ENCODE measurements at regions not wholly inside any gene's neighbourhood (a gene's known extent, or its start where the extent isn't known, plus 50 kb on each side); places are given as distances from the start of the nearest gene placed in this dataset.
"Not testable (repeated sequence)": the region's sequence is repeated elsewhere in the genome, so short reads cannot be mapped to it uniquely, and the experiment has no call there.

DNA sequence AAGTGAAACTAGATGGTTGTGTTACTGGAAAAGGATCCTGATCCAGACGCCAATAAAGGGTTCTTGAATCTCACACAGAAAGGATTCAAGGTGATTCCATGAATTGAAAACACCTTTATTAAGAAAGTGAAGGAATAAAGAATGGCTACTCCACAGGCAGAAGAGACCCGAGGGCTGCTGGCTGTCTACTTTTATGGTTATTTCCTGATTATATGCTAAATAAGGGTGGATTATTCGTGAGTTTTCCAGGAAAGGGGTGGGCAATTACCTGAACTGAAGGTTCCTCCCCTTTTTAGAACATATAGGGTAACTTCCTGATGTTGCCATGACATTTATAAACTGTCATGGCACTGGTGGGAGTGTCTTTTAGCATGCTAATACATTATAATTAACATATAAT is 50.9 kb upstream of the WARS2 start:
- Histone ChIP-seq H3K27me3 (ENCODE audit: control insufficient read depth, insufficient read depth, low read length) (no peaks in the 10 kb centered on the region), H3K27ac (ENCODE audit: low read length) (no peak overlapping the region), H3K4me3 (ENCODE audit: low read length) (no peak overlapping the region), H3K9me3 (ENCODE audit: control insufficient read depth, low read depth, low read length) (peaks cover 4% of the 10 kb centered on the region), H3K36me3 (ENCODE audit: control insufficient read depth, insufficient read depth, low read length) (no peaks in the 10 kb centered on the region), H3K4me1 (ENCODE audit: control insufficient read depth, insufficient read depth, low read length) (no peaks in the 10 kb centered on the region)
- no peak for DNase-seq
- WGBS (ENCODE audit: insufficient coverage, low lambda C conversion rate), result no CpG with 5 or more reads among the region's 3 CpGs

DNA sequence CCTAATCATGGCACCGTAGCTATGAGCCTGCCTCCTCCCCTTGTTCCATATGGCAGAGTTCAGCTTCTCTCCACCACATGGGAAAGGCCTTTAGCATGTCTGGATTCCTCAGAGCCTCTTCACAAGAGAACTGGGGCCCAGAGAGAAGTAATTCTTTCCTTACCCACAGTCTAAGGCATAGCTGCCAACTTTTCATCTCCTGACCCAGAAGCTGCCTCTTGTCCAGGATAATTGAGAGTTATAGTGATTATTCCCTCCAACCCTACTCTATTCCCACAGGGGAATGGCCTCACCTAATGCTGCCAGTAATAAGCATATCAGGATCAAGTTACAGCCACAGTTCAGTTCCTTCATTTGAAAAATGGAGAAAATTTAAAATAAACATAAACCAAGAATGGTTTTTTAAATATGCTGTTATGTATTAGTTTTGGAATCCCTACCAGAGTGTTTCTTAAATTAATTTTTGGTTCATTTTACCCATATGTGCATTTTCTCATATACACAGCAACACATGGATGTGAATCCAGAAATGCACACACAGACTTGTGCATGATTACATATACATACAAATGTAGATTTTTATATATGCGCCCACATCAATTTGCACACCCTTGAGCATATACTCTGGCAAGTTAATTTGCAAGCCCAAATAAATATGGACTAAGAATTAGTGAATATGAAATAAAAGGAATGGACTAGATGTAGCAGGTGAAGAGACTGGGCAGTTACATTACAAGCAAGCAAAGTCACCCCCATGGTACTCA is 63.9 kb upstream of the WARS2 start:
- H3K4me3 ChIP-seq (ENCODE audit: low read length), result no peak overlapping the region
- H3K27ac ChIP-seq (ENCODE audit: low read length), result no peak overlapping the region
- no peaks in the 10 kb centered on the region for H3K36me3 ChIP-seq (ENCODE audit: control insufficient read depth, insufficient read depth, low read length)
- H3K4me1 ChIP-seq (ENCODE audit: control insufficient read depth, insufficient read depth, low read length), result no peaks in the 10 kb centered on the region
- DNase-seq, result no peak
- no peaks in the 10 kb centered on the region for H3K27me3 ChIP-seq (ENCODE audit: control insufficient read depth, insufficient read depth, low read length)
- H3K9me3 ChIP-seq (ENCODE audit: control insufficient read depth, low read depth, low read length), result peaks cover 4% of the 10 kb centered on the region
- no CpG with 5 or more reads among the region's 2 CpGs for WGBS (ENCODE audit: insufficient coverage, low lambda C conversion rate)

DNA sequence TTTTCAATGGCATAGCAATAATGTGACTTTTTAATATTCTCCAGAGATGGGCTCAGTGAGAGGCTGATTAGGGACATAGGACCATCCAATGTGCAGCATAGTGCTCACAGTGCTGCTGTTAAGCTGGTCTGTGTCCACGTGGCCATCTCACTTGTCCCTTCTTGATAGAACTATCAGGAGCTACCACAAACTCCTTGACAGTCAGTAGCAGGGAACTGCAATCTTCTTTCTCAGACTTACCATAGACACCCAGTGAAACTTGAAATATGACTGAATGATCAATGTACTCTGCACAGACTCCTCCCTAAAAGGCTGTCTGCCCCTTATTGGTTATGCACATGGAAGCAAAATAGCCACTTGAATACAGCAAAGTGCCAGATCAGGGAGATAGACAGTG is 64.5 kb upstream of the WARS2 start:
- no CpG with 5 or more reads among the region's 1 CpG for WGBS (ENCODE audit: insufficient coverage, low lambda C conversion rate)
- no peaks in the 10 kb centered on the region for H3K36me3 ChIP-seq (ENCODE audit: control insufficient read depth, insufficient read depth, low read length)
- H3K4me1 ChIP-seq (ENCODE audit: control insufficient read depth, insufficient read depth, low read length), result no peaks in the 10 kb centered on the region
- no peaks in the 10 kb centered on the region for H3K27me3 ChIP-seq (ENCODE audit: control insufficient read depth, insufficient read depth, low read length)
- H3K4me3 ChIP-seq (ENCODE audit: low read length), result no peak overlapping the region
- H3K27ac ChIP-seq (ENCODE audit: low read length), result no peak overlapping the region
- DNase-seq, result no peak
- H3K9me3 ChIP-seq (ENCODE audit: control insufficient read depth, low read depth, low read length), result no peaks in the 10 kb centered on the region

DNA sequence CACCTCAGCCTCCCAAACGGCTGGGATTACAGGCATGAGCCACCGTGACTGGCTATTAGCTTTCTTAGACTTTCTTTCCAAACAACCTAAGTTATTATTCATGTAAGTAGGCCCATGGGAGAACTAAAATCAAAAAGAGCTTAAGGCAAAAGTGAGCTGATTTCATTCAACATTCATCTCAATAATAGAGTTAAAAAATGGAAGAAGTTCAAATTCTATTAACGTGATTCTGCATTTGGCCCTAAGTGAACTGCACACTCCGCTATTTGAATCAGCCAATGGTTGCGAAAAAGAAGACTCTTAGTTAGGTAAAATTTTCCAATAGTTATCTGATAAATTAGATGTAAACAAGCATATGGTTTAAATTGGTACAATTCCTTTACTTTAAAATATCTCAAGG is 68.6 kb upstream of the WARS2 start:
- Histone ChIP-seq H3K9me3 (ENCODE audit: control insufficient read depth, low read depth, low read length) (no peaks in the 10 kb centered on the region), H3K27ac (ENCODE audit: low read length) (no peak overlapping the region), H3K36me3 (ENCODE audit: control insufficient read depth, insufficient read depth, low read length) (no peaks in the 10 kb centered on the region), H3K27me3 (ENCODE audit: control insufficient read depth, insufficient read depth, low read length) (no peaks in the 10 kb centered on the region), H3K4me3 (ENCODE audit: low read length) (no peak overlapping the region), H3K4me1 (ENCODE audit: control insufficient read depth, insufficient read depth, low read length) (peaks cover 6% of the 10 kb centered on the region)
- no peak for DNase-seq
- WGBS (ENCODE audit: insufficient coverage, low lambda C conversion rate), result 95% methylated on average over 3 of the region's 5 CpGs

DNA sequence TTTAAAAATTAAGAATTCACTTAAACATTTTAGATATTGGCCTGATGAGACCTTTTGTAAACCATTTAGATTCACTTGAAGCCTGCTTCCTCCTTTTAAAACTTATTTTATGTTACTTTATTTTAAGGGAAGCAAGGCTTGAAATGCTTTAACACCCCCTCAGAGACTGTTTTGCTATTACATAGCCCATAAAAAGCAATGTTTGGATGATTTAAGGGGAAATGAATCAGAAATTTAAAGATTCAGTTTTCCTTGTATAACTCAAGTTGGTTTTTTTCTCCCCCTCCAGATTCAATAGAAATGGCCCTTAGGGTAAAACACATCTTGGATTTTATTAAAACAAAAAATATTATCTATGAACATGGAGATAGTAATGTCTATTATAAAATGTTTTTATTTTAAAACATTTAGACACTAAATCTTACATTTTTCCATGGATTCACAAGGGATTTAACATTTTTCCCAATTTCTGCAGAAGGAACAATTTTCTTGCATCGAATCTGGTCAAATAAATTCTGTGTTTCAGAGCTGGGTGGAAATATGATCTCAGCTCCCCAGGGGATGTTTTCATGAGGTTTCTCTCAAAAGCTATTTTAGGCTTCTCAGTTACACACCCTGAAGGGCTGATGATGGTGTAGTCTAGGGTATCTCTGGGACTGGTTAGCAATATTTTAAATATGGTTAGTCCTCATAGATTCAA is 69.3 kb upstream of the WARS2 start:
- no peak overlapping the region for H3K4me3 ChIP-seq (ENCODE audit: low read length)
- no peak for DNase-seq

DNA sequence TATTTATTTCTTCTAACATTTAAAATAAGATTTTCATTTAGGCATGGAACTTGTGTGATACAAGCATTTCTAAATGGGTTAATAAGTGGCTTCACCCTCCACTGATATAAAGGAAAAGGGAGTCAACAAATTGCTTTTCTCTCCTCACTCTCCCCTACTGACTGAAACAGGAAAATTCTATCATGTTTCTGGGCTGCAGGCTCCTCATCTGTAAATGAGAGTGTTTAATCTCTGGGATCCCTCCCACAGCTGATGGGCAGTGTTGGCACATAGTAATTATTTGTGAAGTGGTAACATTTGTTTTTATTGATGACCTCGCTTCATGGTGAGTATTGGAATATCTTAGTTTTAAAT is 69.8 kb upstream of the WARS2 start:
- Histone ChIP-seq H3K4me1 (ENCODE audit: control insufficient read depth, insufficient read depth, low read length) (peaks cover 6% of the 10 kb centered on the region), H3K27ac (ENCODE audit: low read length) (no peak overlapping the region), H3K9me3 (ENCODE audit: control insufficient read depth, low read depth, low read length) (no peaks in the 10 kb centered on the region), H3K4me3 (ENCODE audit: low read length) (no peak overlapping the region), H3K27me3 (ENCODE audit: control insufficient read depth, insufficient read depth, low read length) (no peaks in the 10 kb centered on the region), H3K36me3 (ENCODE audit: control insufficient read depth, insufficient read depth, low read length) (no peaks in the 10 kb centered on the region)
- no CpG with 5 or more reads among the region's 1 CpG for WGBS (ENCODE audit: insufficient coverage, low lambda C conversion rate)
- no peak for DNase-seq

More for the DNA sequence above, 69.3 kb upstream of the WARS2 start:
- Histone ChIP-seq H3K36me3 (ENCODE audit: control insufficient read depth, insufficient read depth, low read length) (no peaks in the 10 kb centered on the region), H3K4me1 (ENCODE audit: control insufficient read depth, insufficient read depth, low read length) (peaks cover 6% of the 10 kb centered on the region), H3K27me3 (ENCODE audit: control insufficient read depth, insufficient read depth, low read length) (no peaks in the 10 kb centered on the region), H3K9me3 (ENCODE audit: control insufficient read depth, low read depth, low read length) (no peaks in the 10 kb centered on the region), H3K27ac (ENCODE audit: low read length) (no peak overlapping the region)
- no CpG with 5 or more reads among the region's 1 CpG for WGBS (ENCODE audit: insufficient coverage, low lambda C conversion rate)

DNA sequence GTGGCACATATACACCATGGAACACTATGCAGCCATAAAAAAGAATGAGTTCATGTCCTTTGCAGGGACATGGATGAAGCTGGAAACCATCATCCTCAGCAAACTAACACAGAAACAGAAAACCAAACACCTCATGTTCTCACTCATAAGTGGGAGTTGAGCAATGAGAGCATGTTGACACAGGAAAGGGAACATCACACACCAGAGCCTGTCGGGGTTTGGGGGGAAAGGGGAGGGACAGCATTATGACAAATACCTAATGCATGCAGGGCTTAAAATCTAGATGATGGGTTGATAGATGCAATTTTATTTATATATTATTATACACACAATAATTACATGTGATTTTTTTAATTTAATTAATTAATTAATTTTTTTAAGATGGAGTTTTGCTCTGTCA is 72.8 kb upstream of the WARS2 start:
- H3K4me3 ChIP-seq (ENCODE audit: low read length); H3K27me3 ChIP-seq (ENCODE audit: control insufficient read depth, insufficient read depth, low read length); H3K9me3 ChIP-seq (ENCODE audit: control insufficient read depth, low read depth, low read length); DNase-seq; H3K36me3 ChIP-seq (ENCODE audit: control insufficient read depth, insufficient read depth, low read length); H3K4me1 ChIP-seq (ENCODE audit: control insufficient read depth, insufficient read depth, low read length); H3K27ac ChIP-seq (ENCODE audit: low read length): not testable (repeated sequence)
- 100% methylated on average over 1 of the region's 1 CpG for WGBS (ENCODE audit: insufficient coverage, low lambda C conversion rate)

DNA sequence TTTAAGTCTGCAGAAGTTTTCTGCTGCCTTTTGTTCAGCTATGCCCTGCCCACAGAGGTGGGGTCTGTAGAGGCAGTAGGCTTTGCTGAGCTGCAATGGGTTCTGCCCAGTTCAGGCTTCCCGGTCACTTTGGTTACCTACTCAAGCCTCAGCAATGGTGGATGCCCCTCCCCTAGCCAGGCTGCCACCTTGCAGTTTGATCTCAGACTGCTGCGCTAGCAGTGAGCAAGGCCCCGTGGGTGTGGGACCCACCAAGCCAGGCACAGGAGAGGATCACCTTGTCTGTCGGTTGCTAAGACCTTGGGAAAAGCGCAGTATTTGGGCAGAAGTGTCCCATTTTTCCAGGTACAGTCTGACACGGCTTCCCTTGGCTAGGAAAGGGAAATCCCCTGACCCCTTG is 74.5 kb upstream of the WARS2 start:
- not testable (repeated sequence) for H3K27ac ChIP-seq (ENCODE audit: low read length)
- no CpG with 5 or more reads among the region's 6 CpGs for WGBS (ENCODE audit: insufficient coverage, low lambda C conversion rate)

DNA sequence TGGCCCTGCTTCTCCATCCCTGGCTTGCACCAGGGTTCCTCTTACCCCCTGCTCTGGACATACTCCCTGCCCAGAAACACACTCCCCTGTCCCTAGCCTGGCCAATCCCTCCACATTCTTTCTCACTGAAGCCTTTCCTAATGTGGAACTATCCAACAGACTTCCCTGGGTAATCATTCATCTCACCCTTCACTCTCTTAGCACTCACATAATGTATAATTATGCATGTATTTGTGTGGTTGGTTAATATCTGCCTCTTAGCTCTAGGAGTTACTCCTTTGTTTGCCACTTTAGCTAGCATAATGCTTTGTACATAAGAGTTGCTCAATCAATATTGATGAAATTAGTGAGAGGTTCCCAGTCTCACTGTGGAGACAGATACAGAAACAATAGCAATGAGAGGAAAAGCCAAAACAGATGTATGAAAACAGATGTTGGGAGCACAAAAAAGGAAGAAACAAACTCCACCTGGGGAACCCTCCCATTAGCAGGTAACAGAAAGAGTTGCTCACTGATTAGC is 76.9 kb upstream of the WARS2 start:
- H3K4me3 ChIP-seq (ENCODE audit: low read length), result no peak overlapping the region
- no peaks in the 10 kb centered on the region for H3K4me1 ChIP-seq (ENCODE audit: control insufficient read depth, insufficient read depth, low read length)
- H3K9me3 ChIP-seq (ENCODE audit: control insufficient read depth, low read depth, low read length), result no peaks in the 10 kb centered on the region
- DNase-seq, result no peak
- no peaks in the 10 kb centered on the region for H3K27me3 ChIP-seq (ENCODE audit: control insufficient read depth, insufficient read depth, low read length)
- peaks cover 2% of the 10 kb centered on the region for H3K36me3 ChIP-seq (ENCODE audit: control insufficient read depth, insufficient read depth, low read length)
- H3K27ac ChIP-seq (ENCODE audit: low read length), result no peak overlapping the region

More for the DNA sequence above, 74.5 kb upstream of the WARS2 start:
- H3K27me3 ChIP-seq (ENCODE audit: control insufficient read depth, insufficient read depth, low read length); H3K9me3 ChIP-seq (ENCODE audit: control insufficient read depth, low read depth, low read length); H3K4me1 ChIP-seq (ENCODE audit: control insufficient read depth, insufficient read depth, low read length); H3K4me3 ChIP-seq (ENCODE audit: low read length); DNase-seq; H3K36me3 ChIP-seq (ENCODE audit: control insufficient read depth, insufficient read depth, low read length): not testable (repeated sequence)

DNA sequence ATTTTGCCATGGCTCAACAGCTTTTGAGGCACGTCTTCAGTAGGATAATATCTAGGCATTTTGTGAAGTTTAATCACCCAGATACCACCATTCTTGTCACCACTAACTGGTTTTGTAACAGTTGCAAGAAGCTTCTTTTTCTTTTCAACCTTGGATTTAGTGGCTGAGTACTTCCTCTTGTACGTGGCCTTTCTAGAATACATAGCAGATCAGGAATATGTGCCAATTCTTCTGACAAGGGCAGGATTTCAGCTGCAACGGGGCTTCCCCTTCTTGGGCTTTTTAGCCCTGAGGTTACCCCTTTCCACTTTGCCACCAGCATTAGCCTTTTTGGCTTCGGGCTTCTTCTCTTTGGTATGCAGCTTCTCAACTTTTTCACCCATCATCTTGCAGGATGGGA is 79.3 kb upstream of the WARS2 start:
- H3K36me3 ChIP-seq (ENCODE audit: control insufficient read depth, insufficient read depth, low read length), result peaks cover 2% of the 10 kb centered on the region
- no peak overlapping the region for H3K4me3 ChIP-seq (ENCODE audit: low read length)
- DNase-seq, result no peak
- no CpG with 5 or more reads among the region's 4 CpGs for whole genome bisulfite sequencing (ENCODE audit: insufficient coverage, low lambda C conversion rate)
- no peaks in the 10 kb centered on the region for H3K4me1 ChIP-seq (ENCODE audit: control insufficient read depth, insufficient read depth, low read length)
- no peak overlapping the region for H3K27ac ChIP-seq (ENCODE audit: low read length)
- no peaks in the 10 kb centered on the region for H3K9me3 ChIP-seq (ENCODE audit: control insufficient read depth, low read depth, low read length)
- H3K27me3 ChIP-seq (ENCODE audit: control insufficient read depth, insufficient read depth, low read length), result no peaks in the 10 kb centered on the region

DNA sequence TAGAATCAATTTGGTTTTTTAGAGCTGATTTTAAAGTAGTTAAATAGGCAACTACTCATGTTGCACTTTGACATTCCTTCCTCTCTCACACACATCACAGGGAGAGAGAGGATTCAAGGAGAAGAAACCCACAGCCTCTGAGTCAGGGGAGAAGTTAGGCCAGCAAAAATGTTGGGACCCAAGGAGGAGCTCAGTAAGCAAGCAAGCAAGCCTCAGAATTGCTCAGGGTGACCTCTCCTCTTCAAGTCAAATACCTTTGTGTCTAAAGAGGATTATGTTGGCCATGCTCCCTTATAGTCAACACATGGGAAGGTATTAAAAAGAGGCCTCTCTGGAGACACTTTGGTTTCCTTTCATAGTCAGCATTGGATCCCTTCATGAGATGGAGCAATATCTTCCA is 80.5 kb upstream of the WARS2 start:
- no peak for DNase-seq
- Histone ChIP-seq H3K9me3 (ENCODE audit: control insufficient read depth, low read depth, low read length) (no peaks in the 10 kb centered on the region), H3K4me1 (ENCODE audit: control insufficient read depth, insufficient read depth, low read length) (no peaks in the 10 kb centered on the region), H3K27me3 (ENCODE audit: control insufficient read depth, insufficient read depth, low read length) (no peaks in the 10 kb centered on the region), H3K27ac (ENCODE audit: low read length) (no peak overlapping the region), H3K36me3 (ENCODE audit: control insufficient read depth, insufficient read depth, low read length) (peaks cover 2% of the 10 kb centered on the region), H3K4me3 (ENCODE audit: low read length) (no peak overlapping the region)

All from large intestine (tissue), 3 donors.